CD14-positive monocyte (primary cell): ENCODE measurements at regions not wholly inside any gene's neighbourhood (a gene's known extent, or its start where the extent isn't known, plus 50 kb on each side); places are given as distances from the start of the nearest gene placed in this dataset.

ENCODE experiments used
- DNase-seq, 3 donors: peaks; one replicate each; pipeline ENCODE4 v3.0.0-alpha.2; 2011 to 2022
- H2AFZ ChIP-seq: 2 replicates; pipeline ENCODE4 v1.6.0; 2012; ENCODE audit warnings: mild to moderate bottlenecking, low read depth, low read length, inconsistent platforms; ENCODE audit not compliant: insufficient read depth, poor library complexity, severe bottlenecking
- H3K27ac ChIP-seq, 2 donors: 1 replicate in 1 of 2; 2 replicates in 1 of 2; pipeline ENCODE4 v1.5.1; 2012 to 2013; ENCODE audit warnings: low read length in 2 of 2, control low read depth in 1 of 2, inconsistent platforms in 1 of 2, low read depth in 1 of 2, mild to moderate bottlenecking in 1 of 2
- H3K27me3 ChIP-seq, 2 donors: one replicate each; pipeline versions ENCODE4 v1.6.0 to v1.6.1; 2011 to 2013; ENCODE audit warnings: low read length in 2 of 2; ENCODE audit not compliant: control insufficient read depth in 2 of 2, insufficient read depth in 2 of 2
- H3K36me3 ChIP-seq, 2 donors: replicated peaks in 1 of 2; 1 replicate in 1 of 2; 2 replicates in 1 of 2; pipeline versions ENCODE4 v1.5.1 to v1.6.1; 2012 to 2013; ENCODE audit warnings: low read length in 2 of 2, control low read depth in 1 of 2, inconsistent platforms in 1 of 2, mild to moderate bottlenecking in 1 of 2; ENCODE audit not compliant: insufficient read depth in 2 of 2, control insufficient read depth in 1 of 2
- H3K4me1 ChIP-seq, 2 donors: 1 replicate in 1 of 2; 2 replicates in 1 of 2; pipeline versions ENCODE4 v1.5.1 to v1.6.1; 2012 to 2013; ENCODE audit warnings: low read length in 2 of 2, control low read depth in 1 of 2, inconsistent platforms in 1 of 2, mild to moderate bottlenecking in 1 of 2, moderate library complexity in 1 of 2; ENCODE audit not compliant: insufficient read depth in 2 of 2, control insufficient read depth in 1 of 2
- H3K4me2 ChIP-seq: replicated peaks from 2 replicates; pipeline ENCODE3; 2012; ENCODE audit warnings: low read length, moderate library complexity, mild to moderate bottlenecking; ENCODE audit not compliant: poor library complexity, severe bottlenecking; ENCODE audit errors: extremely low read depth
- H3K4me3 ChIP-seq, 3 experiments: fragments of 200-600 bp in 1 of 3; sonication (generic) in 1 of 3; replicated peaks in 1 of 3; 1 replicate in 2 of 3; 2 replicates in 1 of 3; pipeline ENCODE4 v1.5.1; 2011 to 2013; ENCODE audit warnings: low read length in 3 of 3, mild to moderate bottlenecking in 3 of 3, control low read depth in 2 of 3, low read depth in 2 of 3, inconsistent platforms in 1 of 3, moderate library complexity in 1 of 3
- H3K79me2 ChIP-seq: 2 replicates; pipeline ENCODE4 v1.6.0; 2012; ENCODE audit warnings: mild to moderate bottlenecking, control low read depth, inconsistent platforms, low read length, moderate library complexity; ENCODE audit not compliant: insufficient read depth
- H3K9ac ChIP-seq: 2 replicates; pipeline ENCODE4 v1.6.0; 2017; ENCODE audit warnings: low read length, mild to moderate bottlenecking; ENCODE audit not compliant: insufficient read depth, poor library complexity, severe bottlenecking
- H3K9me3 ChIP-seq, 2 donors: replicated peaks in 1 of 2; 1 replicate in 1 of 2; 2 replicates in 1 of 2; pipeline versions ENCODE4 v1.5.1 to v1.6.1; 2012 to 2013; ENCODE audit warnings: low read length in 2 of 2, control low read depth in 1 of 2; ENCODE audit not compliant: control insufficient read depth in 1 of 2, insufficient read depth in 1 of 2
- H4K20me1 ChIP-seq: 2 replicates; pipeline ENCODE4 v1.6.0; 2012; ENCODE audit warnings: mild to moderate bottlenecking, low read length, control low read depth, moderate library complexity; ENCODE audit not compliant: insufficient read depth
- H3K27ac Mint-ChIP-seq, 7 donors: one replicate each; pipeline ENCODE4 v1.8.0; 2020; ENCODE audit warnings: mild to moderate bottlenecking in 7 of 7, mixed read lengths in 7 of 7, moderate library complexity in 6 of 7, inconsistent platforms in 2 of 7
- H3K27me3 Mint-ChIP-seq, 3 donors: one replicate each; pipeline ENCODE4 v1.8.0; 2021 to 2022; ENCODE audit warnings: low read depth in 3 of 3, mild to moderate bottlenecking in 3 of 3, mixed read lengths in 3 of 3, moderate library complexity in 3 of 3, inconsistent platforms in 1 of 3
- H3K36me3 Mint-ChIP-seq, 2 donors: one replicate each; pipeline ENCODE4 v1.8.0; 2020; ENCODE audit warnings: mixed read lengths in 2 of 2, inconsistent platforms in 1 of 2, mild to moderate bottlenecking in 1 of 2
- H3K4me1 Mint-ChIP-seq: one replicate; pipeline ENCODE4 v1.8.0; 2020; ENCODE audit warnings: mild to moderate bottlenecking, mixed read lengths
- H3K4me3 Mint-ChIP-seq, 2 donors: one replicate each; pipeline ENCODE4 v1.8.0; 2020; ENCODE audit warnings: mild to moderate bottlenecking in 2 of 2, mixed read lengths in 2 of 2, moderate library complexity in 1 of 2
- H3K9me3 Mint-ChIP-seq, 7 donors: one replicate each; pipeline ENCODE4 v1.8.0; 2020 to 2022; ENCODE audit warnings: mixed read lengths in 7 of 7, mild to moderate bottlenecking in 6 of 7, moderate library complexity in 6 of 7, inconsistent platforms in 2 of 7
- WGBS: methylation state at CpG from one replicate; pipeline ENCODE4 v1.1.5; 2013; ENCODE audit warnings: missing lambda C conversion rate; ENCODE audit not compliant: insufficient coverage; 5-methylcytosine and 5-hydroxymethylcytosine counted together
- intact Hi-C, 2 donors: fragments of 100-400 bp; cut with micrococcal nuclease; formaldehyde crosslinking; loops; one replicate each; pipeline versions ENCODE4 v1.15.0 to v1.15.1; 2023
- TF ChIP-seq, protein P1 (sequence below): fragments of 200-600 bp; IDR thresholded peaks from one replicate; pipeline ENCODE4 v1.8.0; 2022; ENCODE audit warnings: antibody characterized with exemption, mild to moderate bottlenecking

- Mint-ChIP-seq H3K4me1 (no peaks in the 10 kb centered on the region), H3K27ac (no peak overlapping the region), H3K9me3 (peaks cover 0 to 4% (median 0%) of the 10 kb centered on the region in 7 donors), H3K27me3 (no peaks in the 10 kb centered on the region), H3K36me3 (no peaks in the 10 kb centered on the region), H3K4me3 (no peak overlapping the region)
- Histone ChIP-seq H3K9me3 (peaks cover 0 to 3% of the 10 kb centered on the region in 2 donors), H3K4me1 (no peaks in the 10 kb centered on the region), H2AFZ (no peak overlapping the region), H3K36me3 (no peaks in the 10 kb centered on the region), H3K79me2 (no peaks in the 10 kb centered on the region), H3K9ac (no peak overlapping the region), H4K20me1 (no peaks in the 10 kb centered on the region), H3K4me2 (no peak overlapping the region), H3K4me3 (no peak overlapping the region), H3K27me3 (no peaks in the 10 kb centered on the region), H3K27ac (no peak overlapping the region)
- WGBS = no CpG with 5 or more reads among the region's 3 CpGs
- no peak for DNase-seq
- intact Hi-C loops = no loop called here
- TF ChIP-seq, protein P1, sequence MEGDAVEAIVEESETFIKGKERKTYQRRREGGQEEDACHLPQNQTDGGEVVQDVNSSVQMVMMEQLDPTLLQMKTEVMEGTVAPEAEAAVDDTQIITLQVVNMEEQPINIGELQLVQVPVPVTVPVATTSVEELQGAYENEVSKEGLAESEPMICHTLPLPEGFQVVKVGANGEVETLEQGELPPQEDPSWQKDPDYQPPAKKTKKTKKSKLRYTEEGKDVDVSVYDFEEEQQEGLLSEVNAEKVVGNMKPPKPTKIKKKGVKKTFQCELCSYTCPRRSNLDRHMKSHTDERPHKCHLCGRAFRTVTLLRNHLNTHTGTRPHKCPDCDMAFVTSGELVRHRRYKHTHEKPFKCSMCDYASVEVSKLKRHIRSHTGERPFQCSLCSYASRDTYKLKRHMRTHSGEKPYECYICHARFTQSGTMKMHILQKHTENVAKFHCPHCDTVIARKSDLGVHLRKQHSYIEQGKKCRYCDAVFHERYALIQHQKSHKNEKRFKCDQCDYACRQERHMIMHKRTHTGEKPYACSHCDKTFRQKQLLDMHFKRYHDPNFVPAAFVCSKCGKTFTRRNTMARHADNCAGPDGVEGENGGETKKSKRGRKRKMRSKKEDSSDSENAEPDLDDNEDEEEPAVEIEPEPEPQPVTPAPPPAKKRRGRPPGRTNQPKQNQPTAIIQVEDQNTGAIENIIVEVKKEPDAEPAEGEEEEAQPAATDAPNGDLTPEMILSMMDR = no peak
Observed at GRCh38 chr5:85305766-85306165, 921.1 kb upstream of the EDIL3 start.

DNA sequence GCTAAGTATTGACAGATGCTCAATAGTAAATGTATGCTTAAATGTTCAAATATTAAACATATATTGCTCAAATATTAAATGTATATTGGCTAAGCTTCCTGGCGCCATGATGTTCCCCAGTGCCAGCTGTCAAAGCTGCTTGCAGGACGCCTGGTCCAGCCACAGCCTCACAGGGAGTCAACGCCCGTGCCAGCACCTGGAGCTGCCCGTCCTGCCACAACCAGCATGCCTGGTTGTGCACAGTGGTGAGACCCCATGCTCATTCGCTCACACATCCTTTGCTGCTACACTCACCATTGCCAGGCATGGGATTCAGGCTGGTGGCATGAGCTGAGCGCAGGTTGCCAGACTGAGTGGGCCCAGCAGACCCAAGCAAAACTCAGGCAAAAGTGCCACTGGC lies 926.9 kb upstream of the EDIL3 start:
- no peak overlapping the region for H3K27ac Mint-ChIP-seq
- H3K4me1 Mint-ChIP-seq = no peaks in the 10 kb centered on the region
- TF ChIP-seq, protein P1 = no peak
- Histone ChIP-seq H4K20me1 (no peaks in the 10 kb centered on the region), H3K4me1 (no peaks in the 10 kb centered on the region), H3K9me3 (peaks cover 0 to 8% of the 10 kb centered on the region in 2 donors), H3K36me3 (no peaks in the 10 kb centered on the region), H3K4me3 (no peak overlapping the region), H3K9ac (no peak overlapping the region), H3K27me3 (no peaks in the 10 kb centered on the region), H3K79me2 (no peaks in the 10 kb centered on the region), H2AFZ (no peak overlapping the region), H3K27ac (no peak overlapping the region), H3K4me2 (no peak overlapping the region)
- peaks cover 0 to 2% (median 0%) of the 10 kb centered on the region in 3 donors for H3K27me3 Mint-ChIP-seq
- intact Hi-C loops = no loop called here
- H3K9me3 Mint-ChIP-seq = peaks cover 0 to 13% (median 4%) of the 10 kb centered on the region in 7 donors
- 83% methylated on average over 3 of the region's 7 CpGs for WGBS
- no peaks in the 10 kb centered on the region for H3K36me3 Mint-ChIP-seq
- H3K4me3 Mint-ChIP-seq = no peak overlapping the region
- no peak for DNase-seq
